Transverse colon (tissue), 4 donors: ENCODE measurements at regions not wholly inside any gene's neighbourhood (a gene's known extent, or its start where the extent isn't known, plus 50 kb on each side); places are given as distances from the start of the nearest gene placed in this dataset.

ENCODE experiments used
- CTCF ChIP-seq, 5 experiments: fragments of 200-600 bp in 3 of 5; fragments of 450-650 bp in 2 of 5; sonication (generic) in 3 of 5; IDR thresholded peaks; 1 replicate in 2 of 5; 2 replicates in 3 of 5; pipeline ENCODE4 v1.5.1; 2016 to 2017; ENCODE audit warnings: antibody characterized with exemption in 5 of 5, inconsistent platforms in 3 of 5, mild to moderate bottlenecking in 2 of 5, moderate library complexity in 1 of 5
- EP300 ChIP-seq: sonication (generic); formaldehyde crosslinking; IDR thresholded peaks from one replicate; pipeline ENCODE4 v1.6.1; 2017; ENCODE audit warnings: antibody characterized with exemption, low read depth
- POLR2A ChIP-seq: fragments of 450-650 bp; IDR thresholded peaks from one replicate; pipeline ENCODE4 v1.6.1; 2016; ENCODE audit warnings: antibody characterized with exemption, mild to moderate bottlenecking, moderate library complexity
- POLR2AphosphoS5 ChIP-seq, 3 donors: sonication (generic); formaldehyde crosslinking; IDR thresholded peaks; one replicate each; pipeline ENCODE4 v1.6.1; 2016; ENCODE audit warnings: antibody characterized with exemption in 3 of 3

GRCh38 chr6:97443408-97444080, 160.5 kb upstream of the MMS22L start:
- no peak for TF ChIP-seq EP300
- TF ChIP-seq POLR2AphosphoS5 (IDR thresholded peaks at IDR 0.05), result no peak
- TF ChIP-seq CTCF (IDR thresholded peaks at IDR 0.05), result no peak
- no peak for TF ChIP-seq POLR2A
